GM12801 (cell line): ENCODE measurements at regions not wholly inside any gene's neighbourhood (a gene's known extent, or its start where the extent isn't known, plus 50 kb on each side); places are given as distances from the start of the nearest gene placed in this dataset.

Source experiments
- TF ChIP-seq, protein P1 (sequence below): IDR thresholded peaks from one replicate; pipeline ENCODE4 v1.5.1; 2011; ENCODE audit warnings: control low read depth; ENCODE audit not compliant: insufficient read length; ENCODE audit errors: extremely low read depth

DNA sequence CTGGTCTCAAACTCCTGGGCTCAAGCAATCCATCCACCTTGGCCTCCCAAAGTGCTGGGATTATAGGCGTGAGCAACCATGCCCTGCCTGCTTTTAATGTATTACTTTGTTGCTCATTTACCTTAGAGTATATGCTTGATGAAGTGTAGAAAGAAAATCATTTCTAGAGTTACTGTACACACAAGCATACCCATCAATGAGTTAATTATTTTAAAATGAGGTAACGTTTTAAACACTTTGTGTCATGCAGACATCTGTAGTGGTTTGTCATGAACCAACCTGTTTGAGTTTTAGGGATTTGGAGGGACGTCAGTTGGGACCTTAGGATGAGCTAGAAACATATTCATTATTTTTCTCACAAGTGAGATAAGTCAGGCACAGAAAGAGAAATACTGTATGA lies 332.4 kb upstream of the IGF1R start:
- TF ChIP-seq, protein P1, sequence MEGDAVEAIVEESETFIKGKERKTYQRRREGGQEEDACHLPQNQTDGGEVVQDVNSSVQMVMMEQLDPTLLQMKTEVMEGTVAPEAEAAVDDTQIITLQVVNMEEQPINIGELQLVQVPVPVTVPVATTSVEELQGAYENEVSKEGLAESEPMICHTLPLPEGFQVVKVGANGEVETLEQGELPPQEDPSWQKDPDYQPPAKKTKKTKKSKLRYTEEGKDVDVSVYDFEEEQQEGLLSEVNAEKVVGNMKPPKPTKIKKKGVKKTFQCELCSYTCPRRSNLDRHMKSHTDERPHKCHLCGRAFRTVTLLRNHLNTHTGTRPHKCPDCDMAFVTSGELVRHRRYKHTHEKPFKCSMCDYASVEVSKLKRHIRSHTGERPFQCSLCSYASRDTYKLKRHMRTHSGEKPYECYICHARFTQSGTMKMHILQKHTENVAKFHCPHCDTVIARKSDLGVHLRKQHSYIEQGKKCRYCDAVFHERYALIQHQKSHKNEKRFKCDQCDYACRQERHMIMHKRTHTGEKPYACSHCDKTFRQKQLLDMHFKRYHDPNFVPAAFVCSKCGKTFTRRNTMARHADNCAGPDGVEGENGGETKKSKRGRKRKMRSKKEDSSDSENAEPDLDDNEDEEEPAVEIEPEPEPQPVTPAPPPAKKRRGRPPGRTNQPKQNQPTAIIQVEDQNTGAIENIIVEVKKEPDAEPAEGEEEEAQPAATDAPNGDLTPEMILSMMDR: no peak

DNA sequence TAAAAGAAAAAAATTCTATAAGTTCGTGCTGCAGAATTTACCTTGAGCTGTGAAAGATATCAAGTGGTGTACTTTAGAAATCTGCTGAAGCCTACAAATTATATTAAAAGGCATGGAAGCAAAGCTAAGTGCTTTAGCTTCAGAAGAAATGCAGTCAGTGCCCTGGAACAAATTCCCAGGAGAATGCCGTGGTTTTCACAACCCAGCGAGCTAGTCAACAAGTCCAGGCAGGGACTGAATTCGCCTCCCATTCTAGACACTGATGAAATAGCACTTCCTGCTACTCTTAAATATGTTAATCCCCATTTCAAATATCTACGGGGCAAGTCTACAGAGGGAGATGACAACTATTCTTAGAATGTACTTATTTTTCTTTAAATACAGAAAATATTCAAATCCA lies 326.4 kb upstream of the IGF1R start:
- TF ChIP-seq, protein P1: no peak

DNA sequence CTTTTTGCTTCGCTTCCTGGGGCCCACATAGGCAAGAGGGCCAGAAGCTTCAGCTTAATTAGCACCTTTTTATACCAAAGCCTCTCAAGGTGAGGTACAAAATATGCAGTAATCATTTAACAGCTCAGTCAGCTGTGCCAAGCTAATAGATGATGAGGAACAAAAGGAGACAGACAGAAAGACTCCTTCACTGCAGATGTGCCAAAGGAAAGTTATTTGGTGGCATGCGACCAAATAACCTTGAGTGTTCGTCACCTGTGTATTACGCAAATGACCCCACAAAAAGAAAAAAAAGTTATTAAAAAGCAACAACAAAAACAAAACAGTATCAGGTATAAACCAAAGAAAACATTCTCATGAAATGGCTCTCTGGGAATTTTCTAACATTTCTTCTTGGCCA lies 325.8 kb upstream of the IGF1R start:
- TF ChIP-seq, protein P1: no peak

DNA sequence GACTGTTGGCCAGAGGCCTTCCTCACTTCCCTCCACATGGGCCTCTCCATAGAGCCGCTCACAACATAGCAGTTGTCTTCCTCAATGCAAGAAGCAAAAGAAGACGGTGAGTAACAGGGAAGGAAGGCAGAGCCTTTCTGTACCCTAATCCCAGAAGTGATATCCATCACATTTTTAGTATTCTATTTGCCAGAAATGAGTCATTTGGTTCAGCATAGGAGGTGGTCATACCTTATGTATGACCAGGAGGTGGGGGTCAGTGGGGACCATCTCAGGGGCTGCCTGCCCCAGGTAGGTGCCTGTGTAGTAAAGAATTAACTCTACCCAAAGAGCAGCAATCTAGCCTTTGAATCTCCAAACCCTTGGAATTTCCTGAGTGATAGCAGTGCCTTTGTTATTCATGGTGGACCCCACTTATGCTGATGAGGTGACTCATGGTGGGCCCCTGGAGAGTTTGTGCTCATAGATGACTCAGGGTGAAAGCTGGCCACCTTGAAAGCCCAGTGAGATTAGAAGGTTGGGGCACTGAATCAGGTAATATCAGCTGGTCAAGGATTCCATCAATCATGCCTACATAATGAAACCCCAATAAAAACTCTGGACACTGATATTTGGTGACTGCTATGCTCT lies 323.9 kb upstream of the IGF1R start:
- TF ChIP-seq, protein P1: no peak

DNA sequence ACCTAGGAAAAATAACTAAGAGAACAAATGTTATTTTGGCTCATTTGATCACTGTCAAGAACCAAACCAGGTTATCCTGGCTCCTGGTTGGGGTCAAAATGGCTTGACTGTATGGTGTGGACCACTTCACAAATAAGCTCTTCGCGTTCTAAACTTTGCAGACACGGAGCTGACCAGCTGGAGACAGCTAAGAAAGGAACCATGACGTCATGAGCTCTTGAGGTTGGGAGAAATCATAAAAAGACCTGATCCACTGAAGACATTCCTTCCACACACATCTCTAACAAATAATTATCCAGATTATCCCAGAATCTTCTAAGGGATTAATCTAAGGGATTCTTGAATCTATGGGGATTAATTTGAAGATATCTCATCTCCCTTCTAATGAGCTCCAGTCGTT lies 321.5 kb upstream of the IGF1R start:
- TF ChIP-seq, protein P1: no peak

DNA sequence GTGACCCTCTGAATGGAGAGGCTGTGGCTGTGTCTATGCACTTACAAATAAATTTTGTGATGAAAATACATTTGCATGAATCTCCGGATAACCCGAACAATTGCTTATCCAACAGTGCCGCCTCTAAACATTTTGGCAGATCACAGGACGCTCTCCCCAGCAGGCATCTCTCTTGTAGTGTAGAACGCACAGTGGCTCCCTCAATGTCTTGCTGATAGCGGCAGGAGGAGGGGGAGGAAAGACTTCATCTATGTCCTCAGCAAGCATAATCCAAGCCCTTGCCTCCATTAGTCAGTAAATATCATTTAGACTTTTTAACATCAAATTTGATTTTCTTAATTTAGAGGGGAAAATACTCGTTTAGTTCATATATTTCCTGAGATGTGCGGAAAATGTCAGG lies 318.1 kb upstream of the IGF1R start:
- TF ChIP-seq, protein P1: no peak

DNA sequence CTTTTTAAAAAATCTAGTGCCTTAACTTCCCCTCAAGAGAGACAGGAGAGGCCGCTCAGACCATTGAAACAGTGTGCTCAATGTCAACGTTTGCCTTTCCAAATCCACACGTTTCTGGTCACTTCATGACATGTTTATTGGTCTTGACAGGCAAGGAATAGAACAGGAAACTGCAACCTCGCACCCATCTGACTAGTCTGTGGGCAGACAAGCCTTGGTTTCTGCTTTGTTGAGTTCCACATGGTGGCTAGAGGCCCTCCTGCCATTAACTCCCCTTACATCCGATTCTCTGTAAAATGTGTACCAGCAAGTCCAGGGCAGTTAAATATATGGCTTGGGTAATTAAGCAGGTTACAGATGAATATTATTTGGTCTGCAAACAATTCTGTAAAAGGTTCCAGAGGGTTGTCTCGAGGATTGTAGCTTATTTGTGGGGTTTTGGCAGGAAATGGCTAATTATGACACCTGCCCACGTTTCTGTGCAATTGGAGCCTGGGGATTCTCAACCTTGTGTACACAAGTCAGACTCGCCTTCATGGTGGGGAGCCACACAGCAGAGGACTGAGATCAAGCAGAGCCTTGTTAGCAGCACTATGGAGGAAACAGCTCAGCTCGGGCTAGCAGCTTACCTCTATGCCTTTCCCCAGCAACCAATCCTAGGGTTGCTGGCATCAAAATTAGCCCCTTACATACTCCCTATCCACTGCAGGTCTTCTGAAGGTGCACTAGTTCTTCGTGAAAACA lies 317.5 kb upstream of the IGF1R start:
- TF ChIP-seq, protein P1: no peak
